Endothelial cell of umbilical vein (primary cell): ENCODE measurements at regions not wholly inside any gene's neighbourhood (a gene's known extent, or its start where the extent isn't known, plus 50 kb on each side); places are given as distances from the start of the nearest gene placed in this dataset.

ENCODE experiments used
- BruUV-seq: library from RNA; stranded (reverse); fragments of 400-500 nt; replicated peaks from 2 replicates; lab custom pipeline; 2021; lab: Mats Ljungman, UMichigan
- CTCF ChIA-PET: fragments of 300-600, 350-600 bp; sonication (Branson Sonifier 250); formaldehyde crosslinking; loops from one replicate; lab custom pipeline; 2021; ENCODE audit warnings: antibody characterized with exemption, inconsistent platforms; lab: Charles Lee
- POLR2A ChIA-PET: fragments of 300-600, 350-600 bp; sonication (Branson Sonifier 250); formaldehyde crosslinking; loops from one replicate; lab custom pipeline; 2021; ENCODE audit warnings: antibody characterized with exemption, inconsistent platforms; lab: Charles Lee
- DNase-seq: peaks from one replicate; pipeline ENCODE4 v3.0.0-alpha.2; 2011; ENCODE audit warnings: low read depth, low spot score
- FAIRE-seq: peaks from 2 replicates; lab custom pipeline; 2011; peaks lifted over from hg19 to GRCh38; lab: Jason Lieb, UNC
- H2AFZ ChIP-seq: 2 replicates; pipeline ENCODE4 v1.6.0; 2012; ENCODE audit warnings: low read depth, low read length, control low read depth, inconsistent platforms
- H3K27ac ChIP-seq: 2 replicates; pipeline ENCODE4 v1.5.1; 2011; ENCODE audit warnings: low read depth, mild to moderate bottlenecking, control low read depth, low read length, moderate library complexity; ENCODE audit not compliant: insufficient read depth
- H3K27me3 ChIP-seq, 2 experiments: 2 replicates each; pipeline versions ENCODE4 v1.6.0 to v1.6.1; 2011; ENCODE audit warnings: low read length in 2 of 2, mixed read lengths in 1 of 2; ENCODE audit not compliant: control insufficient read depth in 2 of 2, insufficient read depth in 2 of 2
- H3K36me3 ChIP-seq, 2 experiments: 2 replicates in 1 of 2; 3 replicates in 1 of 2; pipeline ENCODE4 v1.5.1; 2011; ENCODE audit warnings: low read length in 2 of 2, mild to moderate bottlenecking in 1 of 2, moderate library complexity in 1 of 2; ENCODE audit not compliant: control insufficient read depth in 2 of 2, insufficient read depth in 2 of 2; ENCODE audit errors: extremely low read depth in 1 of 2
- H3K4me1 ChIP-seq: 3 replicates; pipeline ENCODE4 v1.5.1; 2011; ENCODE audit warnings: mild to moderate bottlenecking, low read length; ENCODE audit not compliant: control insufficient read depth, insufficient read depth; ENCODE audit errors: extremely low read depth
- H3K4me2 ChIP-seq: 2 replicates; pipeline ENCODE4 v1.6.1; 2011; ENCODE audit warnings: low read length, control low read depth, mixed read lengths; ENCODE audit not compliant: insufficient read depth
- H3K4me3 ChIP-seq, 3 experiments: fragments of 200-600 bp in 1 of 3; sonication (generic), shearing (Covaris generic) in 1 of 3; replicated peaks in 1 of 3; 2 replicates each; pipeline ENCODE4 v1.5.1; 2011 to 2016; ENCODE audit warnings: control low read depth in 3 of 3, low read length in 3 of 3, mild to moderate bottlenecking in 2 of 3, inconsistent platforms in 1 of 3, low read depth in 1 of 3, moderate library complexity in 1 of 3; ENCODE audit not compliant: insufficient read depth in 1 of 3
- H3K79me2 ChIP-seq: 2 replicates; pipeline ENCODE4 v1.6.0; 2012; ENCODE audit warnings: low read length, inconsistent platforms; ENCODE audit not compliant: control insufficient read depth, insufficient read depth
- H3K9ac ChIP-seq: replicated peaks from 2 replicates; pipeline ENCODE3; 2011; ENCODE audit warnings: low read length, control low read depth; ENCODE audit not compliant: insufficient read depth; ENCODE audit errors: extremely low read depth
- H3K9me1 ChIP-seq: replicated peaks from 3 replicates; pipeline ENCODE4 v1.6.0; 2011; ENCODE audit warnings: mild to moderate bottlenecking, low read length; ENCODE audit not compliant: control insufficient read depth, insufficient read depth; ENCODE audit errors: extremely low read depth
- H3K9me3 ChIP-seq: replicated peaks from 2 replicates; pipeline ENCODE4 v1.5.1; 2012; ENCODE audit warnings: low read length, inconsistent platforms; ENCODE audit not compliant: control insufficient read depth, insufficient read depth
- H4K20me1 ChIP-seq: replicated peaks from 2 replicates; pipeline ENCODE3; 2011; ENCODE audit warnings: mild to moderate bottlenecking, low read length; ENCODE audit not compliant: control insufficient read depth, insufficient read depth; ENCODE audit errors: extremely low read depth
- EZH2 ChIP-seq: IDR thresholded peaks from 2 replicates; pipeline ENCODE4 v1.6.1; 2012; ENCODE audit warnings: borderline replicate concordance, low read depth, mild to moderate bottlenecking, moderate library complexity, low read length, inconsistent platforms; ENCODE audit not compliant: severe bottlenecking
- FOS ChIP-seq: IDR thresholded peaks from 2 replicates; pipeline ENCODE4 v1.6.1; 2011; ENCODE audit warnings: mild to moderate bottlenecking, low read length, moderate library complexity, borderline replicate concordance; ENCODE audit not compliant: insufficient read depth
- GATA2 ChIP-seq: IDR thresholded peaks from 2 replicates; pipeline ENCODE4 v1.7.0; 2011; ENCODE audit warnings: low read depth, mild to moderate bottlenecking, moderate library complexity, mixed read lengths, low read length; ENCODE audit not compliant: insufficient read length, insufficient read depth
- JUN ChIP-seq: IDR thresholded peaks from 2 replicates; pipeline ENCODE4 v1.6.1; 2011; ENCODE audit warnings: borderline replicate concordance, low read depth; ENCODE audit not compliant: insufficient read length, insufficient read depth
- MYC ChIP-seq: IDR thresholded peaks from one replicate; pipeline ENCODE4 v1.6.1; 2011; ENCODE audit warnings: mild to moderate bottlenecking, low read depth, low read length
- POLR2A ChIP-seq: IDR thresholded peaks from 2 replicates; pipeline ENCODE4 v1.6.1; 2012; ENCODE audit warnings: low read depth, mild to moderate bottlenecking, control low read depth, low read length
- POLR2AphosphoS5 ChIP-seq: IDR thresholded peaks from 2 replicates; pipeline ENCODE4 v1.6.1; 2012; ENCODE audit warnings: low read depth, mild to moderate bottlenecking, control low read depth, low read length, moderate library complexity; ENCODE audit not compliant: insufficient read depth
- dilution Hi-C: fragments of 300-500 bp; cut with MboI; formaldehyde crosslinking; loops from one replicate; pipeline ENCODE4 v1.15.0; 2019; ENCODE audit warnings: low sequenced_read_pairs; ENCODE audit not compliant: extremely low pct_ligation_motif_present
- intact Hi-C: fragments of 100-400 bp; cut with micrococcal nuclease; formaldehyde crosslinking; loops from one replicate; pipeline ENCODE4 v1.10.0; 2022
- TF ChIP-seq, protein P1 (sequence below): IDR thresholded peaks from 2 replicates; pipeline ENCODE4 v1.6.1; 2011; ENCODE audit not compliant: insufficient read depth, insufficient read length
- TF ChIP-seq, protein P2 (sequence below), 2 donors: IDR thresholded peaks; 1 replicate in 1 of 2; 2 replicates in 1 of 2; pipeline ENCODE4 v1.5.1; 2011; ENCODE audit warnings: low read length in 2 of 2, mild to moderate bottlenecking in 2 of 2, moderate library complexity in 2 of 2, control low read depth in 1 of 2, inconsistent platforms in 1 of 2, low read depth in 1 of 2; ENCODE audit not compliant: insufficient read depth in 1 of 2; ENCODE audit errors: extremely low read depth in 1 of 2

DNA sequence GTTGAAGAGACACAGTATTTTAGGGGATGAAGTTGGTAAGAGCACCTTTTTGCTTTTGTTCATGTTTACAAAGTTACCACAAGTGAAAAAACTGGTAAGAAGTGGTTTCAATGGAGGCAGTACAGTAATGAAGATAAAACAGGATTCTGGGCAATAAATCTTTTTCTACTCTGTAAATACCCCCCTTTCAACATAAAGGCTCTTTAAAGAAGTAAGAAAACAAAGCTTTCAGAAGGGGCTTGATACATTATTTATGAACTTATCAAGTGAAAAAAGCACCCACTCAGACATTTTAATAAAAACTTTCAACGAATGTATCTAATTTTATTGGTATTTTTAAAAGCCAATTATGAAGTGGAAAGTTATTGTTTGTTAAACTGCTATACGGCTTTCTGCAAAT lies 522.9 kb downstream of the ZEB2 start:
- H3K9me3 ChIP-seq: no peaks in the 10 kb centered on the region
- DNase-seq (no peak), FAIRE-seq (no peak)
- no peak overlapping the region for H2AFZ ChIP-seq
- H3K27ac ChIP-seq: no peak overlapping the region
- CTCF ChIA-PET: no interaction called here
- no peak overlapping the region for H3K4me2 ChIP-seq
- H3K9ac ChIP-seq: no peak overlapping the region
- no peaks in the 10 kb centered on the region for H4K20me1 ChIP-seq
- H3K4me3 ChIP-seq: no peak overlapping the region
- no peak for TF ChIP-seq EZH2
- TF ChIP-seq POLR2AphosphoS5: no peak
- TF ChIP-seq POLR2A: no peak
- TF ChIP-seq, protein P1, sequence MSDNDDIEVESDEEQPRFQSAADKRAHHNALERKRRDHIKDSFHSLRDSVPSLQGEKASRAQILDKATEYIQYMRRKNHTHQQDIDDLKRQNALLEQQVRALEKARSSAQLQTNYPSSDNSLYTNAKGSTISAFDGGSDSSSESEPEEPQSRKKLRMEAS: no peak
- TF ChIP-seq, protein P2, sequence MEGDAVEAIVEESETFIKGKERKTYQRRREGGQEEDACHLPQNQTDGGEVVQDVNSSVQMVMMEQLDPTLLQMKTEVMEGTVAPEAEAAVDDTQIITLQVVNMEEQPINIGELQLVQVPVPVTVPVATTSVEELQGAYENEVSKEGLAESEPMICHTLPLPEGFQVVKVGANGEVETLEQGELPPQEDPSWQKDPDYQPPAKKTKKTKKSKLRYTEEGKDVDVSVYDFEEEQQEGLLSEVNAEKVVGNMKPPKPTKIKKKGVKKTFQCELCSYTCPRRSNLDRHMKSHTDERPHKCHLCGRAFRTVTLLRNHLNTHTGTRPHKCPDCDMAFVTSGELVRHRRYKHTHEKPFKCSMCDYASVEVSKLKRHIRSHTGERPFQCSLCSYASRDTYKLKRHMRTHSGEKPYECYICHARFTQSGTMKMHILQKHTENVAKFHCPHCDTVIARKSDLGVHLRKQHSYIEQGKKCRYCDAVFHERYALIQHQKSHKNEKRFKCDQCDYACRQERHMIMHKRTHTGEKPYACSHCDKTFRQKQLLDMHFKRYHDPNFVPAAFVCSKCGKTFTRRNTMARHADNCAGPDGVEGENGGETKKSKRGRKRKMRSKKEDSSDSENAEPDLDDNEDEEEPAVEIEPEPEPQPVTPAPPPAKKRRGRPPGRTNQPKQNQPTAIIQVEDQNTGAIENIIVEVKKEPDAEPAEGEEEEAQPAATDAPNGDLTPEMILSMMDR (IDR thresholded peaks at IDR 0.05; ENCODE audit: extremely low read depth in 1 of 2, insufficient read depth in 1 of 2, low read depth in 1 of 2, low read length in 2 of 2): no peak
- TF ChIP-seq MYC: no peak
- no peak for TF ChIP-seq FOS
- no peak for TF ChIP-seq JUN
- no peak for TF ChIP-seq GATA2
- intact Hi-C loops: no loop called here
- POLR2A ChIA-PET: no interaction called here
- H3K9me1 ChIP-seq: no peaks in the 10 kb centered on the region
- no peaks in the 10 kb centered on the region for H3K4me1 ChIP-seq
- H3K36me3 ChIP-seq: no peaks in the 10 kb centered on the region
- BruUV-seq: no TSS peak
- no peaks in the 10 kb centered on the region for H3K79me2 ChIP-seq
- dilution Hi-C loops: no loop called here
- no peaks in the 10 kb centered on the region for H3K27me3 ChIP-seq
